Activated CD4-positive, alpha-beta T cell treated with anti-CD3 and anti-CD28 coated beads, Interleukin-2, amount 50 U/mL, for 16 hours (primary cell): ENCODE measurements at regions not wholly inside any gene's neighbourhood (a gene's known extent, or its start where the extent isn't known, plus 50 kb on each side); places are given as distances from the start of the nearest gene placed in this dataset.
"Not testable (repeated sequence)": the region's sequence is repeated elsewhere in the genome, so short reads cannot be mapped to it uniquely, and the experiment has no call there.

Source experiments
- DNase-seq: peaks from one replicate; pipeline ENCODE4 v3.0.0-alpha.2; 2020

GRCh38 chr9:93809204-93809940, 145.8 kb downstream of the BARX1 start:
- no peak for DNase-seq

- no peak for DNase-seq
These were observed 146.8 kb downstream of the BARX1 start for GRCh38 chr9:93808115-93809029.

DNA sequence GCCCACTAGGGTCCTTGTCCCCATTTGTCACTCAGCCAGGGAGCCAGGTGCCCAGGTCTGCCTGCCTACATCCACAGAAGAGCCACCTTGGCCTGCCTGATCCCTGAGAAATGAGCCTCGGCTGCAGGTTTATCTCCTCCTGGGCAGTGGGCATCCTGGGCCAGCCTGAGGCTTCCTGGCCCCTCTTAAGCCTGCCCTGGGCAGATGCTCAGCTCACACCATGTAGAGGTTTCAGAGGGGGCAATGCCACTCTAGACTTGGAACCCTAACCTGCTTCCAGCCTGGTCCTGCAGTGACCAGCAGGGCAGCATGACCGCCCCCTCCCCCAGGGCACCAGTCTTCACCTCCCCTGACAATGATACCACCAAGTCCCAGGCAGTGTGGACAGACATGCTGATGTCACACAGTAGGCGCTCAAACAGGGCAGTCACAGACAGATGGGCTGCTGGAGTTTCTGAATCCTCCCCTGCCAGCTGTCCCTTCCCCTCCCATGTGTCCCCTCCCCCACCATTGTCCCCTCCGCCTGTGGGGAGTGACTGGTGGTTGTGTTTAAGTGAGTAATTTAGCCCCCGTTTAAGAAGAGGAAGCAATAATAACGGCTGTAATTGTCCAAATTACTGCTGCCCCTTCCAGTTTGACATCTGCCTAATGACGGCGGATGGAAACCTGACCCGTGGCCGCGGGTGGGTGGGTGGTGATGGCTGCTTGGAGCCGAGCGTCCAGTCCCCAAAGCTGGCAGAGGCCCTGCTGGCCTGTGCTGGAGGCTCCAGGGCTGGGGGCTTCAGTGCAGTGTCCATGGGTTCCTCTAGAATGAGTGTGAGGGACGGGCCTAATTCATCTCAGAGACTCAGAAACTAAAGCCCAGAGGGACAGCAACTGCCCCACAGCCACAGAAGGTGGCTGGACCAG, 147.7 kb downstream of the BARX1 start:
- no peak for DNase-seq

DNA sequence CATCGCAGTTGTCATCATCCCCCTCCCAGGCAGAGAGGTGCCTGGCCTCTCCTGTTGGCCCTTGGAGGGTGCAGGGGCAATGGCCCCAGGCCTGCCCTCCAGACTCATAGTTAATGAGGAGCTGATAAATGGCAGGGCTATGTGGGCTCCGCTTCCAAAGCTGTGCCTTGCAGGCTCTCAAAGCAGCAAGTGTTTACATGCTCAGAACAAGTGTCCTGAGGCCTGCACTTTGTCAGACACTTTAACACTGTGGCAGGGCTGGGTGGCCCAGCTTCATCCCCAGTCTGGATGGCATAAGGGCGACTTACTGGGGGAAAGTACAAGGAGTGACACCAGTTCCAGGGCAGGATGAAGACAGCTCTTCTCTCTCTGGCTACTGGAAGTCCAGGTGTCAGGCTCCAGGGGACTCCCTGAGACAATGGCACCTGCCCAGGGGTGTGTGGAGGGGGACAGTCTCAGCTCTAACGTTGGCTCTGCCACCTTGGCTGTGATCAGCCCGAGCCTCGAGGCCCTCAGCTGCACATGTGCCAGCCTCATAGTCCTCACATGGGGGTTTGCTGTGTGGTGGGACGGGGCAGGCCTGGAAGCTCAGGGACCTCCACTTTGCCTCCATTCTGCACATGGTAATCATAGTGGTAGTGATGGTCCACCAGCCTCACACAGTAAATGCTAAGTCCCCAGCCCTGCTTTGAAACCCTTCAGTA, 153.4 kb downstream of the BARX1 start:
- DNase-seq, result no peak

DNA sequence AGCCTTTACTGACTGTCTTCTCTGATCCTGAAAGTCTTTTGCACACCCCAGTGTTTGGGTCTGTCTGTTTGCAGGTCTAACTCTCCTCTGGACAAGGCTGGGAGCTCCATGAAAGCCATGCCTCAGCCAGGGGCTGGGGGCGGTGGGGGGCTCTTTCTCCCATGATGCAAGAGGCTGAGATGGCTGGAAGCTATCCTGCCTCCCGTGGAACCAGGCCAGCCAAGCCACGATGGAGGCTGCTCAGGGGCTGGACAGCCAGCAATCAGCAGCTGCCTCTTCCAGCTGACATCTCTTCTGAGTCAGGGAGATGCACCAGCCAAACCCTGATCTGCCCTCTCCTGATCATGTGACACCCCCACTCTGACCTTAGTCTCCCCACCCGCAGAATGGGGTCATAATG, 154.0 kb downstream of the BARX1 start:
- DNase-seq, result no peak

DNA sequence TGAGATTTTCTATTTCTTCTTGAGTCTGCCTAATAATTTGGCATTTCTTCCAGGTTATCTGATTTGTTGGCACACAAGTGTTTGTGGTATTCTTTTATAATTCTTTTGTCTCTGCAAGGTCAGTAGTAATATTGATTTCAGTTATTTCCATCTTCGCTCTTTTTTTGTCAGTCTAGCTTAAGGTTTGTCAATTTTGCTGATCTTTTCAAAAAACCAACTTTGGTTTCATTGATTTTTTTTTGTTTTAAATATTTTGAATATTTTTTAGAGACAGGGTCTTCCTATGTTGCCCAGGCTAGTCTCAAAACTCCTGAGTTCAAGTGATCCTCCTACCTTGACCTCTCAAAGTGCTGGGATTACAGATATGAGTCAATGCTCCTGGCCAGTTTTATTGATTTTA, 162.8 kb downstream of the BARX1 start:
- no peak for DNase-seq

GRCh38 chr9:93786204-93786603, 169.0 kb downstream of the BARX1 start:
- no peak for DNase-seq

DNA sequence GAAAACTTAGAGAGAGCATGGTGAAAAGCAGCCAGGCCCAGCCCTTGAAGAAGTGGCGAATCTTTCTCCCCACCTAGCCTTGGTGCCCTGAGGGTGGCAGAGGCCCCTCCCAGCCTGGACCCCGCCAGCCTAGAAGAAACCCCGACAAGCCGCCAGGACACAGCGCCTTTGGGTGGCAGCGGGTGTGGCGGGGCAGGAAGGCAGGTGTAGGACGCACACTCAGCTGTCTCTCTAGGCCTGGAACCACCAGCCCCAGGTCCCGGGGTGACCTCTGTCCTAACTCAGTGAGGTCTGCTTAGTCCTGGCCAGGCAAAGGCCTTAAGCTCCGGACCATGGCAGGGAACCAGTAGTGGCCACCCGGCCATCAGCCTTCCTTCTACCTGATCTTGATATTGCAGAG, 178.3 kb downstream of the BARX1 start:
- DNase-seq, result no peak

- DNase-seq, result no peak
These were observed 178.9 kb downstream of the BARX1 start for GRCh38 chr9:93776256-93776655.

GRCh38 chr9:93774331-93775102, 180.6 kb downstream of the BARX1 start:
- no peak for DNase-seq

DNA sequence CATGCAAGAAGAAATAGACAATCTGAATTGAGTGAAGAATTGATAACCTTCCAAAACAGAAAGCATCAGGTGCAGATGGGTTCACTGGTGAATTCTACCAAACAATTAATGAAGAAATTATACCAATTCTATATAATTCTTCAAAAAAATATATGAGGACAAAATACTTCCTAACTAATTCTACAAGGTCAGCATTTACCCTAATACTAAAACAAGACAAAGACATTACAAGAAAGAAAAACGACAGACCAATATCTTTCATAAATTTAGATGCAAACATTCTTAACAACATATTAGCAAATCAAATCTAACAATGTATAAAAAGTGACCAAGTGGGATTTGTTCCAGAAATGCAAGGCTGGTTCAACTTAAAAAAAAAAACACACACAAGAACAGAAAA, 183.9 kb downstream of the BARX1 start:
- no peak for DNase-seq

- DNase-seq, result no peak
These were observed 185.4 kb downstream of the PHF2 start for GRCh38 chr9:93761822-93762221.

DNA sequence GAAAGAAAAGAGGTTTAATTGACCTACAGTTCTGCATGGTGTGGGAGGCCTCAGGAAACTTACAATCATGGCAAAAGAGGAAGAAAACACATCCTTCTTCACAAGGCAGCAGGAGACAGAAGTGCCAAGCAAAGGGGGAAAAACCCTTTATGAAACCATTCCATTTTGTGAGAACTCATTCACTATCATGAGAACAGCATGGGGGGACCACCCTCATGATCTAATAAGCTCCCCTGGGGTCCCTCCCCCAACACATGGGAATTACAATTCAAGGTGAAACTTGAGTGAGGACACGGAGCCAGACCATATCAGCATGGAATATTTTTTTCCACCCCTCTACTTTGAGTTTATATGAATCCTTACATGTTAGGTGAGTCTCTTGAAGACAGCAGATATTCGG, 173.7 kb downstream of the PHF2 start:
- no peak for DNase-seq

DNA sequence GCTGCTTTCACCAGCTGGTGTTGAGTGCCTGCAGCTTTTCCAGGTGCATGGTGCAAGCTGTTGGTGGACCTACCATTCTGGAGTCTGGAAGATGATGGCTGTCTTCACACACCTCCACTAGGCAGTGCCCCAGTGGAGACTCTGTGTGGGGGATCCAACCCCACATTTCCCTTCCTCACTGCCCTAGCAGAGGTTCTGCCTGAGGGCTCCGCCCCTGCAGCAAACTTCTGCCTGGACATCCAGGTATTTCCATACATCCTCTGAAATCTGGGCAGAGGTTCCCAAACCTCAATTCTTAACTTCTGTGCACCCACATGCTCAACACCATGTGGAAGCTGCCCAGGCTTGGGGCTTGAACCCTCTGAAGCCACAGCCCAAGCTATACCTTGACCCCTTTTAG, 172.4 kb downstream of the PHF2 start:
- DNase-seq, result not testable (repeated sequence)

DNA sequence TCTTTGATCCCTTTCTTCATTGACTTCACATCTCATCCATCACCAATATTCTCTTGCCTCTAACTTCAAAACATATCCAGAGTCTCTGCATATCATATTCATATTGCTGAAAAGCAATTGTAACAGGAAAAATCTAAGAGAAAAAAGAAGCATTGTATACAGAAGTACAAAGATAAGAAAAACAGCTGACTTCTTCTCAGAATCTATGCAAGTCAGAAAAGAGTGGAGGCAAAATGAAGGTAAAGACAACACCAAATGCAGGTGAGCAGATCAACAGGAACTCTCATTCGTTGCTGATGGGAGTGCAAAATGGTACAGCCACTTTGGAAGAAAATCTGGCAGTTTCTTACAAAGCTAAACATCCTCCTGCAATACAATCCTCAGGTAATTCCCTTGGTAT, 155.6 kb downstream of the PHF2 start:
- no peak for DNase-seq

DNA sequence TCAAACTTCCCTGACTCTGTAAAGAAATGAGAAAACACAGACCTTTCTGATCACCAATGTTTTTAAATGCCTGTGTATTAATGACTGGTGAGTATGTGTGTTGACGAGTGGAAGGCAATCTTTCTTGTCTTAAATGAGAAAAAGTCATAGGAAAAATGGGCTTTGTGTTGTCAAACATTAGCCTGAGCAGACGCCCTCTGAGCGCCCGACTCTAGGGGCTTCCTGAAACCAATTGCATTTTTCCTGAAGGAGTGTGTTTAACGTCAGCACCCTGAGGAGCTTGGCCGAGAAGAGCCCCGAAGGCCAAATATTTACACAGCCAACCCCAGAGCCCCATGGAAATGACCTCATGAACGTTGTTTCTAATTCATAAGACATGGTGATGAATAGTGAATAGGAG, 154.3 kb downstream of the PHF2 start:
- no peak for DNase-seq

DNA sequence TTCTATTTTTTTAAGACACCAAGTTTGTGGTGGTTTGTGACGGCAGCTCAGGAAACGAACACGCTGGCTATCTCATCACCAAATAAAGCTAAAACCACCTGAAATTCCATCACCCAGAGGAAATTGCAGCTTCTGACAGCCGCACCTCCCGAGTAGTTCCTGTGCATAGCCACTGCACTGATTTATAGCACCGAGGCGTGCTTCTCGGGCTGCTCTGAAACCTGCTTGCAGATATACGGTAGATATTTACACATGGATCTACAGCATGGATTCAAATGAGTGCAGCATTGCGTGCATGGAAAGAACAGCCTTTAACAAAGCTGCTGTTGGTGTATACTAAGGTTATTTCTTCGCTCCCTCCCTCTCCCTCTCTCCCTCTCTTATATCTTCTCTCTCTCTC, 153.8 kb downstream of the PHF2 start:
- no peak for DNase-seq
